ENCODE measurements at regions not wholly inside any gene's neighbourhood (a gene's known extent, or its start where the extent isn't known, plus 50 kb on each side); places are given as distances from the start of the nearest gene placed in this dataset.
"Not testable (repeated sequence)": the region's sequence is repeated elsewhere in the genome, so short reads cannot be mapped to it uniquely, and the experiment has no call there.

DNA sequence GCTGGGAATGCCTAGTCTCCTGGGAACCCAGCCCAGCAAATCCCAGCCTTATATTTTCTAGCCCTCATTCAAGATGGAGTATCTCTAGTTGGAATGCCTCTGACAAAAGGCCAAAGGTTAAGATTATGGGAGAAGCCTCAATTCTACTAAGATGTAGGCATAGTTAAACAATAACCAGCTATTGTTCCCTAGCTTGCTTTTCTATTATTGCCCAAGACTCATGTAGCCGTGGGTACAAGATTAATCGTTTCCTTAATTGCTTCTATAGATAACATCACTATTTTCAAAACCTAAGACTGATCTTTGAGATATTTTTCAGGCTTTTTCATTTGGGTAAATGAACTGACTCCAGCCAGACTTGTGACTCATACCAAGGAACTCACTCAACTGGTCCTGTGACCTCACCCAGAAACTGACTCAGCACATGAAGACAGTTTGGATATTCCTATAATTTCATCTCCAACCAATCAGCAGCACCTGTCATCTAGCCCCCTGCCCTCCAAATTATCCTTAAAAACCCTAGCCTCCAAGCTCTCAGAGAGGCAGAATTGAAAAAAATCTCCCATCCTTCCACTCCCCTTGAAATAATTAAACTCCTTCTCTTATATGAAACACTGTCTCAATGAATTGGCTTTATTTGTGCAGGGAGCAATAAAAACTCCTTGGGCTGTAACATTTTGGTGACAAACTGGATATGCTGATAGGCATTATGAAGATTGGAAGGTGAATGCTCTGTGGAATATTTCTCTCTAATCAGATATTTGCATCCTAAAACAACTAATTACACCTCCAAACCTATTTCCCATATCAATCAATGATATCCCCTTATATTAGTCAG lies 589.0 kb downstream of the C12orf50 start:
- TF ChIP-seq FOXA1 (IDR thresholded peaks at IDR 0.05) (no peak), CTBP1 (IDR thresholded peaks at IDR 0.05; ENCODE audit: borderline replicate concordance) (no peak), LEF1 (IDR thresholded peaks at IDR 0.05; ENCODE audit: borderline replicate concordance) (no peak), BHLHE40 (IDR thresholded peaks at IDR 0.05; ENCODE audit: borderline replicate concordance) (no peak), ELF4 (IDR thresholded peaks at IDR 0.05) (no peak), NFRKB (IDR thresholded peaks at IDR 0.05) (no peak), L3MBTL2 (conservative IDR thresholded peaks at IDR 0.05) (no peak), SUZ12 (IDR thresholded peaks at IDR 0.05) (no peak)
- DNase-seq (ENCODE audit: extremely low spot score), result no peak
- ChIA-PET CTCF (interaction anchor here (0.6 kb wide), 1 partner anchor 220 kb away, joined by 3 read pairs; no protein-coding TSS in a partner anchor), POLR2A (no interaction called here)

- ChIA-PET POLR2A (no interaction called here), CTCF (no interaction called here)
- DNase-seq (ENCODE audit: extremely low spot score), result no peak
- TF ChIP-seq SUZ12 (IDR thresholded peaks at IDR 0.05) (no peak), LEF1 (IDR thresholded peaks at IDR 0.05; ENCODE audit: borderline replicate concordance) (no peak), FOXA1 (IDR thresholded peaks at IDR 0.05) (no peak), FOXM1 (IDR thresholded peaks at IDR 0.05; ENCODE audit: borderline replicate concordance) (no peak), FOXK2 (IDR thresholded peaks at IDR 0.05) (no peak), BHLHE40 (IDR thresholded peaks at IDR 0.05; ENCODE audit: borderline replicate concordance) (no peak), SP1 (IDR thresholded peaks at IDR 0.05) (no peak), L3MBTL2 (conservative IDR thresholded peaks at IDR 0.05) (no peak), TARDBP (IDR thresholded peaks at IDR 0.05) (no peak), ARNT (IDR thresholded peaks at IDR 0.05) (no peak), NFRKB (IDR thresholded peaks at IDR 0.05) (no peak), CTBP1 (IDR thresholded peaks at IDR 0.05; ENCODE audit: borderline replicate concordance) (no peak), ELF4 (IDR thresholded peaks at IDR 0.05) (no peak)
- TF ChIP-seq, protein P1, sequence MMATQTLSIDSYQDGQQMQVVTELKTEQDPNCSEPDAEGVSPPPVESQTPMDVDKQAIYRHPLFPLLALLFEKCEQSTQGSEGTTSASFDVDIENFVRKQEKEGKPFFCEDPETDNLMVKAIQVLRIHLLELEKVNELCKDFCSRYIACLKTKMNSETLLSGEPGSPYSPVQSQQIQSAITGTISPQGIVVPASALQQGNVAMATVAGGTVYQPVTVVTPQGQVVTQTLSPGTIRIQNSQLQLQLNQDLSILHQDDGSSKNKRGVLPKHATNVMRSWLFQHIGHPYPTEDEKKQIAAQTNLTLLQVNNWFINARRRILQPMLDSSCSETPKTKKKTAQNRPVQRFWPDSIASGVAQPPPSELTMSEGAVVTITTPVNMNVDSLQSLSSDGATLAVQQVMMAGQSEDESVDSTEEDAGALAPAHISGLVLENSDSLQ (IDR thresholded peaks at IDR 0.05), result no peak
These were observed 598.8 kb downstream of the C12orf50 start for GRCh38 chr12:87430444-87430843.

DNA sequence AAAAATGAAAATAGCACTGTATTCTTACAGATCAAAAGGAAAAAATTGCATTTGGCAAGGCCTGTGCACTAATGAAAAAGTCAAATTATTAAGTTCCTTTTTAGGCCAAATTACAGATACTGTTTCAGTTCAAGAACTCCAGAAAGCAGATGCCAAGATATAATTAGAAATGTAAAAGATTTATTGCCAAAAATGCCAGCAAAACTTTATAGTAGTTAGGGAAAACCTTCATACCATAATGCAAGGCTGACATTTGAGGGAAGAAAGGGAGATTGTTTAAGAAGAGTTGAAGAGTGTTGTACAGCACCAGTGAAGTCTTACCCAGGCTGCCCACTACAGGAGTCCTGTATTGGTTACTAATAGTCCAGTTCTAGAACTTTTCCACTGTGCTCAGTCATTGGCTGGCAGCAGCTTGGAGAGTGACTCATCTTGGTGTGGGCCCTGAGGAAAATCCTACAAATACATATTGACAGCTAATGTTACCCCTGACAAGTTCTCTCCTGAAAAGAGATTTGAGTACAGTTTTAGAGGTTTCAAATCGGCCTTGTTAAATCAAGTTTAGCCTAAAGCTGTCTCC lies 600.4 kb downstream of the C12orf50 start:
- ChIA-PET POLR2A (no interaction called here), CTCF (no interaction called here)
- no peak for TF ChIP-seq HDGF (IDR thresholded peaks at IDR 0.05; ENCODE audit: borderline replicate concordance)
- TF ChIP-seq SP1 (IDR thresholded peaks at IDR 0.05), result no peak
- no peak for TF ChIP-seq L3MBTL2 (conservative IDR thresholded peaks at IDR 0.05)
- no peak for TF ChIP-seq FOXK2 (IDR thresholded peaks at IDR 0.05)
- TF ChIP-seq ZNF384 (IDR thresholded peaks at IDR 0.05), result no peak
- TF ChIP-seq FOXM1 (IDR thresholded peaks at IDR 0.05; ENCODE audit: borderline replicate concordance), result no peak
- no peak for TF ChIP-seq SUZ12 (IDR thresholded peaks at IDR 0.05)
- no peak for TF ChIP-seq ARNT (IDR thresholded peaks at IDR 0.05)
- no peak for TF ChIP-seq TARDBP (IDR thresholded peaks at IDR 0.05)
- no peak for TF ChIP-seq NFRKB (IDR thresholded peaks at IDR 0.05)
- TF ChIP-seq BHLHE40 (IDR thresholded peaks at IDR 0.05; ENCODE audit: borderline replicate concordance), result no peak
- TF ChIP-seq FOXA1 (IDR thresholded peaks at IDR 0.05), result no peak
- TF ChIP-seq LEF1 (IDR thresholded peaks at IDR 0.05; ENCODE audit: borderline replicate concordance), result no peak
- no peak for DNase-seq (ENCODE audit: extremely low spot score)

GRCh38 chr12:87427770-87428169 lies 601.4 kb downstream of the C12orf50 start:
- ChIA-PET POLR2A (no interaction called here), CTCF (no interaction called here)
- no peak for DNase-seq (ENCODE audit: extremely low spot score)
- TF ChIP-seq LEF1 (IDR thresholded peaks at IDR 0.05; ENCODE audit: borderline replicate concordance), result no peak
- no peak for TF ChIP-seq FOXA1 (IDR thresholded peaks at IDR 0.05)
- TF ChIP-seq HDGF (IDR thresholded peaks at IDR 0.05; ENCODE audit: borderline replicate concordance), result no peak
- TF ChIP-seq L3MBTL2 (conservative IDR thresholded peaks at IDR 0.05), result no peak
- TF ChIP-seq SUZ12 (IDR thresholded peaks at IDR 0.05), result no peak

DNA sequence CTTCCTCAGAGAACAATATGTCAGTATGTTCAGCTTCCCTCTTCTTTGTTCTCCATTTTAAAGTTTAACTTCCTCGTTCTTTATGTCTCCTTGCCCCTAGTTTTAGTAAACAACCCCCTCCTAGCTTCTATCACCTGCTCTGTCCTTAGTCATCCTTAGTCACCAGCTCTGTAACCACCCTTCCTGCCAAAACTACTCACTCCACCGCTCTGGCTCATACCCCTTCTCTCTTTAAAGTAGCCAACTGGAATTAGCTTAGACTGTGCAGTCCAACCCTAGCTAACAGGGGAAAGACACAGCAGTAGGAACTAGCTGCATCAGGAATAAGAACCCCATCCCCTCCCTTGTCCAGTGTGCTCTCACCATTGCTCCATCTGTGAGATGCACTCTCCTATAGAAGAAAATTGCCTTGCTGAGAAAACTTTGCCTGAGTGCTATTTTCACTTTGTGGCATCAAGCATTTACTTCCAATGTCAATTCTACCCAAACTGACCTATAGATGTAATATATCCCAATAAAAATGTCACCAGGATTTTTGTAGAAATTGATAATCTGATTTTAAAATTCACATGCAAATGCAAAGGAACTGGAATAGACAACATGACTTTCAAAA lies 603.2 kb downstream of the C12orf50 start:
- DNase-seq (ENCODE audit: extremely low spot score), result no peak
- CTCF ChIA-PET, result no interaction called here

DNA sequence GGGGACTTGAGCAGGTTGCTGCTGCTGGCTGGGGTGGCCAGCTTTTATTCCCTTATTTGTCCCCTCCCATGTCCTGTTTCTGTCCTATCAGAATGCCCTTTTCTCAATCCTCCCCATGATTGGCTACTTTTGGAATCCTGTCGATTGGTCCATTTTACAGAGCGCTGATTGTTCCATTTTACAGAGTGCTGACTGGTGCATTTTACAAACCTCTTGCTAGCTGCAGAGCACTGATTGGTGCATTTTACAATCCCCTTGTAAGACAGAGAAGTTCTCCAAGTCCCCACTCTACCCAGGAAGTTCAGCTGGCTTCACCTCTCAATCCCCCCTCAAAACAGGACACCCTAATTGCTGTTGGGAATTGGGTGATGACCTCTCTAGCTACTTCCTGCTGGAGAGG lies 608.0 kb downstream of the C12orf50 start:
- DNase-seq (ENCODE audit: extremely low spot score); POLR2A ChIA-PET; CTCF ChIA-PET: not testable (repeated sequence)

More for the DNA sequence above, 603.2 kb downstream of the C12orf50 start:
- POLR2A ChIA-PET, result no interaction called here
- TF ChIP-seq SUZ12 (IDR thresholded peaks at IDR 0.05) (no peak), ELF4 (IDR thresholded peaks at IDR 0.05) (no peak), CTBP1 (IDR thresholded peaks at IDR 0.05; ENCODE audit: borderline replicate concordance) (no peak)

DNA sequence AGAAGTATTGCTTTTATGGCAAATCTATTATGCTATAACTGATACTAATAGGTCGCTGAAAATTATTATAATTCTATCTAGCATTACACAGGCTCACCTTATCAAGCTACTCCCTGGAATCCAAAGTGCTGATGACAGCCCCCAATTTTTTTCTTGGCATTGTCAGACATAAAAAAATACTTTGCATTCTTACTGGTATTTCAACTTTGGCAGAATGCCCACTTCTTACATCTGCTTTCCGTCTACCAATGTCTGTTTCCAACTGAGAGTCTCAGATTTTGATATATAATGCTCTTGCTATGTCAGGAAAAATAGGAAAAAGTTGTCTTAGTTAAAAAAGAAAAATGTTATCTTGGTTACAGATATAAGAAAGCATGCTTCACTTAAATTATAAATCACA lies 615.4 kb downstream of the C12orf50 start:
- CTCF ChIA-PET, result no interaction called here
- POLR2A ChIA-PET, result no interaction called here
- no peak for TF ChIP-seq ARNT (IDR thresholded peaks at IDR 0.05)
- no peak for TF ChIP-seq SP1 (IDR thresholded peaks at IDR 0.05)
- no peak for TF ChIP-seq NFRKB (IDR thresholded peaks at IDR 0.05)
- no peak for TF ChIP-seq ELF4 (IDR thresholded peaks at IDR 0.05)
- TF ChIP-seq BHLHE40 (IDR thresholded peaks at IDR 0.05; ENCODE audit: borderline replicate concordance), result no peak
- no peak for DNase-seq (ENCODE audit: extremely low spot score)

- DNase-seq (ENCODE audit: extremely low spot score), result no peak
- ChIA-PET CTCF (no interaction called here), POLR2A (no interaction called here)
- TF ChIP-seq SUZ12 (IDR thresholded peaks at IDR 0.05) (no peak), CTBP1 (IDR thresholded peaks at IDR 0.05; ENCODE audit: borderline replicate concordance) (no peak), L3MBTL2 (conservative IDR thresholded peaks at IDR 0.05) (no peak), TARDBP (IDR thresholded peaks at IDR 0.05) (no peak), ARNT (IDR thresholded peaks at IDR 0.05) (no peak), FOXK2 (IDR thresholded peaks at IDR 0.05) (no peak), ZNF384 (IDR thresholded peaks at IDR 0.05) (no peak), ELF4 (IDR thresholded peaks at IDR 0.05) (no peak), FOXA1 (IDR thresholded peaks at IDR 0.05) (no peak), LEF1 (IDR thresholded peaks at IDR 0.05; ENCODE audit: borderline replicate concordance) (no peak), HDGF (IDR thresholded peaks at IDR 0.05; ENCODE audit: borderline replicate concordance) (no peak), BHLHE40 (IDR thresholded peaks at IDR 0.05; ENCODE audit: borderline replicate concordance) (no peak)
- TF ChIP-seq, protein P1 (IDR thresholded peaks at IDR 0.05), result no peak
These were observed 622.3 kb downstream of the C12orf50 start for GRCh38 chr12:87406926-87407325.

Data from HEK293T (cell line).